Heart left ventricle (tissue), 16 donors: ENCODE measurements at regions not wholly inside any gene's neighbourhood (a gene's known extent, or its start where the extent isn't known, plus 50 kb on each side); places are given as distances from the start of the nearest gene placed in this dataset.

Source experiments
- ATAC-seq, 4 donors: fragments of 200-7000 bp; cut with Tn5 transposase; one replicate each; pipeline ENCODE4 v1.9.1; 2020 to 2022; ENCODE audit warnings: moderate library complexity in 4 of 4, mild to moderate bottlenecking in 3 of 4, moderate number of reproducible peaks in 1 of 4
- DNase-seq, 5 donors: peaks; one replicate each; pipeline ENCODE4 v3.0.0-alpha.2; 2020
- H3K27ac ChIP-seq, 12 donors: fragments of 200-600 bp; sonication (generic) in 4 of 12; one replicate each; pipeline versions ENCODE4 v1.5.0 to v1.8.0; 2016 to 2022; ENCODE audit warnings: mild to moderate bottlenecking in 2 of 12
- H3K27me3 ChIP-seq, 9 donors: fragments of 200-600 bp; sonication (generic) in 2 of 9; one replicate each; pipeline versions ENCODE4 v1.5.1 to v1.8.0; 2016 to 2022; ENCODE audit warnings: mild to moderate bottlenecking in 3 of 9
- H3K36me3 ChIP-seq, 9 donors: fragments of 200-600 bp; sonication (generic) in 2 of 9; one replicate each; pipeline versions ENCODE4 v1.5.0 to v1.8.0; 2018 to 2022; ENCODE audit warnings: mild to moderate bottlenecking in 2 of 9
- H3K4me1 ChIP-seq, 12 donors: fragments of 200-600 bp; sonication (generic) in 4 of 12; one replicate each; pipeline versions ENCODE4 v1.5.0 to v1.8.0; 2016 to 2022; ENCODE audit warnings: mild to moderate bottlenecking in 3 of 12
- H3K4me3 ChIP-seq, 12 donors: fragments of 200-600 bp; sonication (generic) in 4 of 12; one replicate each; pipeline versions ENCODE4 v1.5.0 to v1.8.0; 2017 to 2022; ENCODE audit warnings: mild to moderate bottlenecking in 9 of 12, moderate library complexity in 4 of 12
- H3K9me3 ChIP-seq, 12 donors: fragments of 200-600 bp; sonication (generic) in 4 of 12; one replicate each; pipeline versions ENCODE4 v1.5.0 to v1.8.0; 2016 to 2022; ENCODE audit warnings: mild to moderate bottlenecking in 1 of 12
- CTCF ChIP-seq, 12 donors: fragments of 200-600 bp; sonication (generic) in 4 of 12; IDR thresholded peaks; one replicate each; pipeline versions ENCODE4 v1.5.0 to v1.8.0; 2018 to 2022; ENCODE audit warnings: antibody characterized with exemption in 12 of 12, mild to moderate bottlenecking in 5 of 12
- POLR2A ChIP-seq, 2 donors: fragments of 450-650 bp; IDR thresholded peaks; one replicate each; pipeline ENCODE4 v1.6.1; 2017; ENCODE audit warnings: antibody characterized with exemption in 2 of 2, mild to moderate bottlenecking in 2 of 2, moderate library complexity in 2 of 2
- WGBS, 4 donors: extraction: QIAGEN DNeasy Blood & Tissue Kit in 2 of 4; methylation state at CpG; one replicate each; pipeline versions ENCODE4 v1.1.5 to v1.1.7; 2013 to 2018; 5-methylcytosine and 5-hydroxymethylcytosine counted together
- intact Hi-C, 10 donors: fragments of 100-400 bp; cut with DNase I; formaldehyde crosslinking; loops; one replicate each; pipeline versions ENCODE4 v1.11.1 to v1.14.2; 2022
- donor health status: ischemic (EF 13 %, LVEDD 7.1; RV severe dilation, severe dysfunction).
- donor health status: healthy with polysubstance abuse.
- donor health status: DM: no; HTN: yes; CAD: no.
- donor health status: DM: no; HTN: no; CAD: no.
- donor health status: ischemic (EF 25% LVEDD 6.9; RV normal size, moderate dysfunction).
- donor health status: ischemic (EF 25% LVEDD 5.7; RV mildly dilated, moderate dysfunction).
- donor health status: healthy.
- donor health status: DM: yes; HTN: yes; CAD: no.
- donor health status: ischemic (EF 35%, LVEDD 5.7; RV mildly dilated, moderate dysfunction).
- donor health status: nonischemic (EF 11% LVEDD 7.7; RV severe dilation, severe dysfunction).
- donor health status: DM: yes; HTN: yes; CAD: no.
- donor health status: PGD.
- donor health status: ischemic (EF 29% LVEDD 5.4; RV normal size, mild dysfunction).
- donor health status: nonischemic (EF 23%, LVEDD 6.1; RV moderate dilation, normal function).

DNA sequence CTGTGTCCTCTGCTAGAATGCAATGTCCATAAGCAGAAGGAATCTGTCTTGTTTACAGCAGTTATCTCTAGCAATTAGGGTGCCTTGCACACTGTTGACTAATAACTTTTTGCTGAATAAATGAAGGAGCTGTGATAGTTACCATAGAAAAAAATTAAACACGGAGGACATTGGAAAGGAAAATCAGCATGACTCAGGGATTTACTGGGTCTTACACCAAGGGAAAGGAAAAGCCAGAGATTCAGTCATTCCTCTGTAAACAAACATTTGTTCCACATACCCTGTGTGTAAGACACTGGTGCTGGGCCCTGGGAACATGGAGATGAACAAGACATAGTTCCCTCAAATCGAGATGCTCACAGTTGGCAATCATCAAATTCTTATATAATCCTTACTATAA, 183.3 kb downstream of the PTGER3 start:
- no peaks in the 10 kb centered on the region for H3K4me1 ChIP-seq
- no peaks in the 10 kb centered on the region for H3K9me3 ChIP-seq
- no peak for ATAC-seq
- 71 to 86% (median 82%) methylated on average over 2 of the region's 2 CpGs for WGBS, 4 donors
- TF ChIP-seq POLR2A (IDR thresholded peaks at IDR 0.05) (no peak), CTCF (IDR thresholded peaks at IDR 0.05) (no peak)
- intact Hi-C loops = no loop called here
- H3K4me3 ChIP-seq = no peak overlapping the region
- no peak overlapping the region for H3K27ac ChIP-seq
- DNase-seq = no peak
- H3K36me3 ChIP-seq = no peaks in the 10 kb centered on the region
- H3K27me3 ChIP-seq = no peaks in the 10 kb centered on the region

DNA sequence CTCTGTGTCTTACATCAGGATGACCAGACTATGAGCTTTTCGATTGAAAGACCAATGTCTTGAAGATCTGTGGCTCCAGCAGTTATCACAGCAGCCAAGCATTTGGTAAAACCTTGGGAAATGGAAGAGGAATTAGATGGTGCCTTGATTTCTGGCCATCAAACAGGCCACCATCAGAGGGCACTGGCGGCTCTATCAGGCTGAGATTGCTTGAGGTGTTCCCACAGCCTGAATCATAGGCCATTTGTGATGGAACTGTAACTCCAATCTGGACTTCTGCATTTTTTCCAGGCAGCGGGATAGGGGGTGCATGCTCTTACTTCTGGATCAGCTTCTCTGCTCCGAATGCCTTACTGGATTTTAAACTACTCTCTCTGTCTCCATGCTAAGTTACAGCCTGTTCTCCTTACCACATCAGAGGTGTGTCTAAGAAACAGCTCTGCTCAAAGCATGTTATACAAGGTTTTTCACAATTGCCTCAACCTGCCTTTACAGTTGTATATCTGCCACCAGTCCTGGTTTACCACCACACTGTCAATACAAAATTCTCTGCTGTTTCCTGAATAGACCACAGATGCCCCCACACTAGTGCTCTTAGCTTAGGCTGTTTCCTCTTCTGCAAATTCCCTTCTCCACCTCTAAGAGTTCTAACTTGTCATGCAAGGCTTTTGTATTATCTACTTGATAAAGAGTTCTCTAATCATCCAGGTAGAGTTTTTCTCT, 180.9 kb downstream of the PTGER3 start:
- Histone ChIP-seq H3K27me3 (no peaks in the 10 kb centered on the region), H3K9me3 (peaks cover 0 to 5% (median 0%) of the 10 kb centered on the region in 12 donors), H3K4me1 (peaks cover 0 to 4% (median 0%) of the 10 kb centered on the region in 12 donors), H3K4me3 (no peak overlapping the region), H3K27ac (no peak overlapping the region), H3K36me3 (no peaks in the 10 kb centered on the region)
- WGBS, 4 donors = 75 to 87% (median 78%) methylated on average over 4 of the region's 4 CpGs
- DNase-seq = no peak
- ATAC-seq = no peak
- TF ChIP-seq CTCF (IDR thresholded peaks at IDR 0.05) = no peak
- TF ChIP-seq POLR2A (IDR thresholded peaks at IDR 0.05) = no peak
- intact Hi-C loops = no loop called here

- peak in 3 of 4 donors; percentile 47 to 82 (median 77) for ATAC-seq
- Histone ChIP-seq H3K36me3 (no peaks in the 10 kb centered on the region), H3K4me3 (no peak overlapping the region), H3K27me3 (no peaks in the 10 kb centered on the region), H3K27ac (peak overlapping the region in 3 of 12 donors; percentile 12 to 41 (median 26)), H3K9me3 (peaks cover 0 to 5% (median 0%) of the 10 kb centered on the region in 12 donors), H3K4me1 (peaks cover 0 to 17% (median 2%) of the 10 kb centered on the region in 12 donors)
- TF ChIP-seq POLR2A (IDR thresholded peaks at IDR 0.05) (no peak), CTCF (IDR thresholded peaks at IDR 0.05) (no peak)
- DNase-seq = no peak
- intact Hi-C loops = no loop called here
- WGBS, 4 donors = 25 to 37% (median 32%) methylated on average over 3 of the region's 3 CpGs
These were observed 175.8 kb downstream of the PTGER3 start for GRCh38 chr1:70871790-70872189.

DNA sequence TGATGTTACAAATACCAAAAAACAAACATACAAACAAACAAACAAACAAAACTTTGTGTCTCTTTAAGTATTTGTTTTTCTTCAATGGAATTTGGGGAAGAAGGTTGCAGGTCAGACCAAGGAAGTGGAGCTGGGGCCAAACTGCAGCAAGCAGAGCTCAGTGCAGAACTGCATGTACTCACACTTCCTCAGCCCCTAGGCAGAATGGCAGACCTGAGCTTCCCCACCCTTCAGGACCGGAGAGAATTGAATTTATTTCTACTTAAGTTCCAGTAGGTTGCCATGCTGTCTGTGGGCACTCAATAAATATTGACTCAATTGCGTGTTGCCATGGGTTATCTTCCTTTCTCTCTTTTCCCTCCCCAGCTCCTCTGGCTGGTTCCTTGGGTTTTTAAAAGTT, 173.6 kb downstream of the PTGER3 start:
- H3K9me3 ChIP-seq = peaks cover 0 to 5% (median 0%) of the 10 kb centered on the region in 12 donors
- DNase-seq (peak in 1 of 5 donors; percentile 29), ATAC-seq (peak in 2 of 4 donors; percentile 47 to 67)
- 60 to 74% (median 64%) methylated on average over 2 of the region's 2 CpGs for WGBS, 4 donors
- no peaks in the 10 kb centered on the region for H3K27me3 ChIP-seq
- peaks cover 0 to 17% (median 2%) of the 10 kb centered on the region in 12 donors for H3K4me1 ChIP-seq
- no peaks in the 10 kb centered on the region for H3K36me3 ChIP-seq
- H3K27ac ChIP-seq = no peak overlapping the region
- intact Hi-C loops = no loop called here
- TF ChIP-seq CTCF (IDR thresholded peaks at IDR 0.05) = no peak
- TF ChIP-seq POLR2A (IDR thresholded peaks at IDR 0.05) = no peak
- no peak overlapping the region for H3K4me3 ChIP-seq
